ACC112 (cell line): ENCODE measurements at regions not wholly inside any gene's neighbourhood (a gene's known extent, or its start where the extent isn't known, plus 50 kb on each side); places are given as distances from the start of the nearest gene placed in this dataset.
"Not testable (repeated sequence)": the region's sequence is repeated elsewhere in the genome, so short reads cannot be mapped to it uniquely, and the experiment has no call there.

Source experiments
- H2AFZ ChIP-seq: fragments of 200-600 bp; sonication (generic); one replicate; pipeline ENCODE4 v1.6.0; 2017; ENCODE audit warnings: antibody characterized with exemption, low read length; ENCODE audit not compliant: unreplicated experiment
- H3K27ac ChIP-seq: fragments of 200-600 bp; sonication (generic); 2 replicates; pipeline ENCODE4 v1.5.1; 2014; ENCODE audit warnings: low read depth, mild to moderate bottlenecking, antibody characterized with exemption, low read length, moderate library complexity
- H3K27me3 ChIP-seq: fragments of 200-600 bp; sonication (generic); 2 replicates; pipeline ENCODE4 v1.6.1; 2014; ENCODE audit warnings: mild to moderate bottlenecking, antibody characterized with exemption, low read length, moderate library complexity, mixed read lengths; ENCODE audit not compliant: insufficient read depth
- H3K36me3 ChIP-seq: fragments of 200-600 bp; sonication (generic); 2 replicates; pipeline ENCODE4 v1.6.1; 2016; ENCODE audit warnings: mild to moderate bottlenecking, antibody characterized with exemption, low read length, moderate library complexity, mixed read lengths; ENCODE audit not compliant: insufficient read depth
- H3K4me1 ChIP-seq: fragments of 200-600 bp; sonication (generic); one replicate; pipeline ENCODE4 v1.6.1; 2016; ENCODE audit warnings: low read length, mixed read lengths; ENCODE audit not compliant: insufficient read depth, unreplicated experiment, control insufficient read depth
- H3K4me3 ChIP-seq: fragments of 200-600 bp; sonication (generic); 2 replicates; pipeline ENCODE4 v1.5.1; 2014; ENCODE audit warnings: mild to moderate bottlenecking, low read depth, low read length
- H3K79me2 ChIP-seq: fragments of 200-600 bp; sonication (generic); one replicate; pipeline ENCODE4 v1.6.0; 2016; ENCODE audit warnings: low read length; ENCODE audit not compliant: control insufficient read depth, unreplicated experiment, insufficient read depth

- Histone ChIP-seq H3K79me2 (no peaks in the 10 kb centered on the region), H2AFZ (no peak overlapping the region), H3K27me3 (no peaks in the 10 kb centered on the region), H3K4me3 (no peak overlapping the region), H3K27ac (no peak overlapping the region), H3K4me1 (no peaks in the 10 kb centered on the region), H3K36me3 (no peaks in the 10 kb centered on the region)
Observed at GRCh38 chr12:73585136-73585535, 952.5 kb upstream of the ATXN7L3B start.

- Histone ChIP-seq H3K4me3 (no peak overlapping the region), H3K27me3 (no peaks in the 10 kb centered on the region), H3K4me1 (no peaks in the 10 kb centered on the region), H3K27ac (no peak overlapping the region), H3K79me2 (no peaks in the 10 kb centered on the region), H2AFZ (no peak overlapping the region), H3K36me3 (no peaks in the 10 kb centered on the region)
Observed at GRCh38 chr12:73589220-73589619, 948.4 kb upstream of the ATXN7L3B start.

GRCh38 chr12:73598626-73599025, 939.0 kb upstream of the ATXN7L3B start:
- H3K27me3 ChIP-seq = no peaks in the 10 kb centered on the region
- no peaks in the 10 kb centered on the region for H3K79me2 ChIP-seq
- H3K4me1 ChIP-seq = no peaks in the 10 kb centered on the region
- no peak overlapping the region for H2AFZ ChIP-seq
- H3K4me3 ChIP-seq = no peak overlapping the region
- no peaks in the 10 kb centered on the region for H3K36me3 ChIP-seq
- H3K27ac ChIP-seq = no peak overlapping the region

GRCh38 chr12:73599268-73599667, 938.4 kb upstream of the ATXN7L3B start:
- Histone ChIP-seq H3K27ac (no peak overlapping the region), H3K27me3 (no peaks in the 10 kb centered on the region), H3K4me3 (no peak overlapping the region)

GRCh38 chr12:73605925-73606324, 931.7 kb upstream of the ATXN7L3B start:
- not testable (repeated sequence) for H3K27me3 ChIP-seq, H3K4me1 ChIP-seq, H3K79me2 ChIP-seq, H3K4me3 ChIP-seq, H2AFZ ChIP-seq, H3K27ac ChIP-seq, H3K36me3 ChIP-seq

More at GRCh38 chr12:73599268-73599667, 938.4 kb upstream of the ATXN7L3B start:
- no peaks in the 10 kb centered on the region for H3K79me2 ChIP-seq
- H2AFZ ChIP-seq = no peak overlapping the region
- H3K4me1 ChIP-seq = no peaks in the 10 kb centered on the region
- H3K36me3 ChIP-seq = no peaks in the 10 kb centered on the region

- Histone ChIP-seq H3K4me1 (no peaks in the 10 kb centered on the region), H3K27ac (no peak overlapping the region), H3K36me3 (no peaks in the 10 kb centered on the region)
Observed at GRCh38 chr12:73612551-73612950, 925.1 kb upstream of the ATXN7L3B start.

GRCh38 chr12:73623421-73623820, 914.2 kb upstream of the ATXN7L3B start:
- Histone ChIP-seq H3K79me2 (no peaks in the 10 kb centered on the region), H3K4me3 (no peak overlapping the region), H3K27ac (no peak overlapping the region), H3K4me1 (no peaks in the 10 kb centered on the region), H3K27me3 (no peaks in the 10 kb centered on the region), H3K36me3 (no peaks in the 10 kb centered on the region), H2AFZ (no peak overlapping the region)

More at GRCh38 chr12:73612551-73612950, 925.1 kb upstream of the ATXN7L3B start:
- H3K27me3 ChIP-seq = no peaks in the 10 kb centered on the region
- H2AFZ ChIP-seq = no peak overlapping the region
- H3K4me3 ChIP-seq = no peak overlapping the region
- H3K79me2 ChIP-seq = no peaks in the 10 kb centered on the region

GRCh38 chr12:73625226-73625625, 912.4 kb upstream of the ATXN7L3B start:
- no peak overlapping the region for H3K27ac ChIP-seq
- H2AFZ ChIP-seq = no peak overlapping the region

GRCh38 chr12:73629171-73629570, 908.5 kb upstream of the ATXN7L3B start:
- no peaks in the 10 kb centered on the region for H3K4me1 ChIP-seq
- H2AFZ ChIP-seq = no peak overlapping the region
- no peak overlapping the region for H3K27ac ChIP-seq
- no peak overlapping the region for H3K4me3 ChIP-seq
- H3K36me3 ChIP-seq = no peaks in the 10 kb centered on the region
- no peaks in the 10 kb centered on the region for H3K27me3 ChIP-seq
- no peaks in the 10 kb centered on the region for H3K79me2 ChIP-seq

More at GRCh38 chr12:73625226-73625625, 912.4 kb upstream of the ATXN7L3B start:
- Histone ChIP-seq H3K4me1 (no peaks in the 10 kb centered on the region), H3K4me3 (no peak overlapping the region), H3K79me2 (no peaks in the 10 kb centered on the region), H3K36me3 (no peaks in the 10 kb centered on the region), H3K27me3 (no peaks in the 10 kb centered on the region)

GRCh38 chr12:73629893-73630831, 907.5 kb upstream of the ATXN7L3B start:
- H3K79me2 ChIP-seq = no peaks in the 10 kb centered on the region
- H3K27ac ChIP-seq = no peak overlapping the region
- no peaks in the 10 kb centered on the region for H3K4me1 ChIP-seq
- no peak overlapping the region for H2AFZ ChIP-seq
- H3K27me3 ChIP-seq = no peaks in the 10 kb centered on the region
- H3K36me3 ChIP-seq = no peaks in the 10 kb centered on the region
- H3K4me3 ChIP-seq = no peak overlapping the region

GRCh38 chr12:73632191-73632590, 905.4 kb upstream of the ATXN7L3B start:
- Histone ChIP-seq H3K79me2 (no peaks in the 10 kb centered on the region), H3K4me1 (no peaks in the 10 kb centered on the region), H3K27me3 (no peaks in the 10 kb centered on the region), H3K27ac (no peak overlapping the region), H3K36me3 (no peaks in the 10 kb centered on the region), H3K4me3 (no peak overlapping the region), H2AFZ (no peak overlapping the region)
